ENCODE measurements at regions not wholly inside any gene's neighbourhood (a gene's known extent, or its start where the extent isn't known, plus 50 kb on each side); places are given as distances from the start of the nearest gene placed in this dataset.

DNA sequence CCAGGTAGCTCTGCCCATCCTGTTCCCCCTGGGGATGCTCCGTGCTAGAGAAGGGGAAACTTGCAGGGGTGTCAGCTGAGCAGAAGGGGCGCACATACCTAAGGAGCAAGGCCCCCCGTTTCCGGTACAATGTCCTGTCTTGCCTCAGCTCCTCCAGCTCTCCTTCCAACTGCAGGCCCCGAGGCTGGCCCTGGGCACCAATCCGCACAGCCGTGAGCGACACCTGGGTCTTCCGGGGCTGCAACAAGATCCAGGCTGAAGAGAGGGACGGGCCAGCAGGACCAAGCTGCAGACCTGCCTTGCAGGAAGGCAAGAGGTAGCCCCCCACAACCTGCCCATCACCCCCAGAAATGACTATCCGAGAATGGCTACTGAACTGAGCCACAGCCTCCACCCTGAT, 102.6 kb downstream of the RMI2 start:
- no peak for TF ChIP-seq YY1 (IDR thresholded peaks at IDR 0.05; ENCODE audit: insufficient read depth, insufficient read length)
- no peak for TF ChIP-seq ZNF274 (IDR thresholded peaks at IDR 0.05; ENCODE audit: low read depth, low read length)
